ENCODE measurements at regions not wholly inside any gene's neighbourhood (a gene's known extent, or its start where the extent isn't known, plus 50 kb on each side); places are given as distances from the start of the nearest gene placed in this dataset.
"Not testable (repeated sequence)": the region's sequence is repeated elsewhere in the genome, so short reads cannot be mapped to it uniquely, and the experiment has no call there.

- intact Hi-C loops (cut with DNase I) = no loop called here
- ATAC-seq = no peak
- no peak for DNase-seq
Observed at GRCh38 chrX:116881961-116882360, 419.2 kb upstream of the CT83 start.

- ATAC-seq (peak in 1 of 2 donors; percentile 43), DNase-seq (no peak)
- intact Hi-C loops (cut with DNase I) = no loop called here
Observed at GRCh38 chrX:116873671-116874070, 410.9 kb upstream of the CT83 start.

DNA sequence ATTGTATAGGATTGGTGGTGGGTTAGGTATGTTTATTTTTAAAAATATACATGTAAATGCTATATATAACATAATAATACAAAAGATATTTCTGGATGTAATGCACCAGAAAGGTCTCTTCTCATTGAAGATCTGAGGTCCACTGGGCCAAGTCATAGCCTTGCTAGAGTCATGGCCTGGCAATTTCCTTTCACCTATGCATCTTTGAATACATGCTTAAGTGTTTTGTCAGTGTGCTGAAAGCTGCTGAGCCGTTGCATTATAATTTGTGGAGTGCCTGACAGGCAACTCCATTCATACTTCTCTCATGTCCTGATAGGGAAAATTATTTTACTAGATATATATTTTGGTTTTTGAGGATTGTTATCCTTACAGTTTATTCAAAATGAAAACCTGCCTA lies 410.2 kb upstream of the CT83 start:
- intact Hi-C loops (cut with DNase I) = no loop called here
- ATAC-seq (no peak), DNase-seq (no peak)

DNA sequence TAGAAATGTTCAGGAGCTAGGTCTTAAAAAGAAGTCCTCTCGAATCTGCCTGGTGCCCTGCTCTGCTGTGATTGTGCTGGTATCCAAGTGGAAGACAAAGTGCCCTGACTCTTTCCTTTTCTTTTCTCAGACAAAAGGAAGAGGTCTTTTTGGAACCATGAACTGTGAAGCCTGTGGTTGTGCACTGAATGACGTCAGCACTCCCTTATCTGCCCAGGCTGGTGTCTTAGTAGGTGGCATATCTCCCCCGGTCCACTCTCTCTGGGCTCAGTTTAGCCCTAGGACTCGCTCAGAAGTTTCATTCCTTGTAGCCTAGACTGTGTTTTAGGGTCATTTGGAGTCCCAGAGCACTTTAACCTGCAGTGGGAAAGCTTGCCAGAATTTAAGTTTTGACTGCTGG lies 400.3 kb upstream of the CT83 start:
- ATAC-seq = no peak
- intact Hi-C loops (cut with DNase I) = no loop called here

GRCh38 chrX:116862340-116862739 lies 399.6 kb upstream of the CT83 start:
- no peak for ATAC-seq
- no peak for DNase-seq
- intact Hi-C loops (cut with DNase I) = no loop called here

More for the DNA sequence above, 400.3 kb upstream of the CT83 start:
- DNase-seq = no peak

- intact Hi-C loops (cut with DNase I) = no loop called here
- DNase-seq = no peak
Observed at GRCh38 chrX:116841290-116841689, 378.5 kb upstream of the CT83 start.

DNA sequence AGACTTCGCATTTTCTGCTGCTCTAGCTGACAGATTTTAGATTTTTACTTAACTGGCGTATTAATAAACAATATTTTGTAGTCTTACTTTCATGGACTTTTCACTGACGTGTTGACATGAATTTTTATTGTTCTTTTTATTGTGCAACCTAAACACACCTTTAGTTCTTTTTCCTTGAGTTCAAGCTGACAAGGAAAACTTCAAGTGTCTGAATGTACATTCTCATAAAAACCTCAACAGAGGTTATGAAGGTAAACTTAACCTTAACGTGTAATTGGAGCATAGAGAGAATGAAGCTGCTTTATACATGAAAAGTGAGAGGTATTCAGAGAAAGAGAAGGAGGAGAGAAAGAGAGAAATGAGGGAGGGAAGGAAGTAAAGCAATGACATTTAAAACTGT lies 364.3 kb upstream of the CT83 start:
- DNase-seq (no peak), ATAC-seq (no peak)
- intact Hi-C loops (cut with DNase I) = no loop called here

More at GRCh38 chrX:116841290-116841689, 378.5 kb upstream of the CT83 start:
- no peak for ATAC-seq

- DNase-seq = no peak
- intact Hi-C loops (cut with DNase I) = no loop called here
- no peak for ATAC-seq
Observed at GRCh38 chrX:116824785-116825184, 362.0 kb upstream of the CT83 start.

- intact Hi-C loops (cut with DNase I) = no loop called here
- no peak for ATAC-seq
- no peak for DNase-seq
Observed at GRCh38 chrX:116823677-116824076, 360.9 kb upstream of the CT83 start.

GRCh38 chrX:116806288-116806802 lies 343.6 kb upstream of the CT83 start:
- DNase-seq = no peak
- no peak for ATAC-seq
- intact Hi-C loops (cut with DNase I) = no loop called here

DNA sequence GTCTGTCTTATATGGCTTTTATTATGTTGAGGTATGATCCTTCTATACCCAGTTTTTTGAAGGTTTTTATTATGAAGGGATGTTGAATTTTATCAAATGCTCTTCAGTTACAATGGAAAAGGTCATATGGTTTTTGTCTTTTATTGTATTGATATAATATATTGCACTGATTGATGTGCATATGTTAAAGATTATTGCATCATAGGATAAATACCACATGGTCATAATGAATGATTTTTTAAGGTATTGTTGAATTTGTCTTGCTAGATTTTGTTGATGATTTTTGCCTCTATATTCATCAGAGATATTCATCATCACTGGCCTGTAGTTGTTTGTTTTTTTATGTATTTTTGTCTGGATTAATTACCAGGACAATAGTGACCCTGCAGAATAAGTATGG lies 339.2 kb upstream of the CT83 start:
- ATAC-seq = no peak
- intact Hi-C loops (cut with DNase I) = no loop called here
- DNase-seq = no peak

GRCh38 chrX:116781926-116782325 lies 319.1 kb upstream of the CT83 start:
- DNase-seq = no peak
- no peak for ATAC-seq
- intact Hi-C loops (cut with DNase I) = no loop called here

- no peak for ATAC-seq
- no peak for DNase-seq
- intact Hi-C loops (cut with DNase I) = no loop called here
Observed at GRCh38 chrX:116757491-116757890, 294.7 kb upstream of the CT83 start.

DNA sequence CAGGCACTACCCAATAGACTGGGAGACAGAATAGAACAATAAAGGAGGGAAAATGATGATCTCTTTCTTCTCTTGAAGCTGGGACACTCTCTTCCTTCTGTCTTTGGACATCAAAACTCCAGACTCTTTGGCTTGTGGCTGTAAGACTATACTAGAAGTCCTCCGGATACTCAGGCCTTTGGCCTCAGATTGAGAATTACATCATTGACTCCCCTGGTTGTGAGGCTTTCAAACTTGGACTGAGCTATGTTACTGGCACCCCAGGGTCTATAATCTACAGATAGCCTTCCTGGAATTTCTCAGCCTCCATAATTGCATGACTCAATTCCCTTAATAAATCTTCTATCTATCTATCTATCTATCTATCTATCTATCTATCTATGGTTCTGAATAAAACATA lies 294.2 kb upstream of the CT83 start:
- ATAC-seq (no peak), DNase-seq (no peak)
- intact Hi-C loops (cut with DNase I) = no loop called here

- intact Hi-C loops (cut with DNase I) = no loop called here
- no peak for DNase-seq
- ATAC-seq = no peak
Observed at GRCh38 chrX:116749943-116750342, 287.2 kb upstream of the CT83 start.

DNA sequence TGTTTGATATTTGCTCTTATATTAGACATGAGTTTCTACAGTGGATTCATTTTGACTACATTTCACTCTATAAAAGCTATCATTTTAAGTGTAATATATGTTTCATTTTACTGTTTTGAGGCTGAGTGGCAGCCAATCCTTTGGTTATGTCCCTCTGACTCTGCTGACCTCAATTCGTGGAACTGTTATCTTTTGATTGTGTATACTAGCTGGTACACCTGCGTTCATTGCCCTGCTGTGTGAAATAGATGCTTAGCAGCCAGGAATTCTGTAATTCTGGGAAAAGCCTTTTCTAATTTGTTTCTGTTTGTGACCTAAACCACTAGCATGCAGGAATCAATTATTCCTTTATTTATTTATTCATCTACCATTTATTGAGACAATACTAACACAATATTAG lies 269.4 kb upstream of the CT83 start:
- intact Hi-C loops (cut with DNase I) = no loop called here
- DNase-seq = no peak
- ATAC-seq = no peak

DNA sequence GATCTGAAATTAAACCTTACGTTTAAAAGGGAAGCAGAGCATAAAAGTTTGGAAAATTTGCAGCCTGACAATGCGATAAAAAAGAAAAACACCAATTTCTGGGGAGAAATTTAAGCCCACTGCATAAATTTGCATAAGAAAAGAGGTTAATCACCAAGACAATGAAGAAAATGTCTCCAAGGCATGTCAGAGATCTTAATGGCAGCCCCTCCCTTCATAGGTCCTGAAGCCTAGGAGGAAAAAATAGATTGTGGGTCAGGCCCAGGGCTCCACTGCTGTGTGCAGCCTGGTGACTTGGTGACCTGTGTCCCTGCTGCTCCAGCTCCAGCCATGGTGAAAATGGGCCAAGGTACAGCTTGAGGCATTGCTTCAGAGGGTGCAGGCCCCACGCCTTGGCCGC lies 264.0 kb upstream of the CT83 start:
- intact Hi-C loops (cut with DNase I) = no loop called here

GRCh38 chrX:116694046-116694445 lies 231.3 kb upstream of the CT83 start:
- intact Hi-C loops (cut with DNase I) = no loop called here
- no peak for ATAC-seq
- DNase-seq = no peak

More for the DNA sequence above, 264.0 kb upstream of the CT83 start:
- DNase-seq = no peak
- no peak for ATAC-seq

DNA sequence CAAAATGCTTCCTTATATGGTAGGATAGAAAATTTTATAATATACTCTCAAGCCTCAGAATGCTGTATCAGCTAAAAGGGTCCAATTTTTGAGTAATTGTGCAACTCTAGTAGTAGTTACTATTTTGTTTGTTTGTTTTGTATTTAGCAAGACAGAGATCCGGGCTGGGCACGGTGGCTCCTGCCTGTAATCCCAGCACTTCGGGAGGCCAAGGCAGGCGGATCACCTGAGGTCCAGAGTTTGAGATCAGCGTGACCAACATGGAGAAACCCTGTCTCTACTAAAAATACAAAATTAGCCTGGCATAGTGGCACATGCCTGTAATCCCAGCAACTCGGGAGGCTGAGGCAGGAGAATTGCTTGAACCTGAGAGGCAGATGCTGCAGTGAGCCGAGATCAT lies 216.8 kb upstream of the CT83 start:
- DNase-seq; intact Hi-C loops (cut with DNase I); ATAC-seq: not testable (repeated sequence)

DNA sequence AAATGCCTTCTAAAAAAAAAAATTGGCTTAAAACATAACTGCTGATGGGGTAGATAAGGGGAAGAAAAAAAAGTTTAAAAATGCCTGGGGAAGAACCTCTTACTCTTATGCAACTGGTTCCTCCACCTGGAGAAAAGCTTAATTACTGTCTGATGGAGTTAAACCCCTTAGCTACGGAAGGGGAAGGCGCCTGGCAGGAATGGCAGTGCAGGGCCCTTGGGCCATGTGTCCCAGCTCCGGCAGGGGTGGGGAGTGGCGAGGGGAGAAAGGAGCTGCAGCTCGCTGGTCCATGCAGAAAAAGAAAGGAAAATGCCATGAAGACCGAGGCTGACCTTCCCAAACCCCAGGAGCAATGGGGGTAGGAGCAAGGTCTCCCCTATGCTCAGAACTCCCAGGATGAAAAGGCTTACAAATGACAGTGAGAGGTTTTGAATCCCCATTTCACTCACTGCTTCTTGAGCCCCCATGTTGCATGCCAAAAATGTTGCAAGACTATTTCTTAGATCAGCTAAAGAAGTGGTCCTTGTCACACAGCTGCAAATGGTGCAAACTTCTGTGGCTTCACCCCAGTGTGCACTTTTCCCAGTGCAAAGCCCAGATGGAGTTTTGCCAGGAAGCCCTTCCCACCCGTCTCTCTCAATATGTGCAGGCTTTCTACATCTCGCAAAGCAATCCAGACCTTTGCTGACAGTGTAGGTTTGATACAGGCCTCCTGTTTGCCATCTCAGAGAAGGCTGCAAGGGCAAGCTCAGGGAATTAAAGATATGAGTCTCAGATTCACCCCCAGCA lies 204.8 kb upstream of the CT83 start:
- intact Hi-C loops (cut with DNase I) = no loop called here
- ATAC-seq (no peak), DNase-seq (no peak)

DNA sequence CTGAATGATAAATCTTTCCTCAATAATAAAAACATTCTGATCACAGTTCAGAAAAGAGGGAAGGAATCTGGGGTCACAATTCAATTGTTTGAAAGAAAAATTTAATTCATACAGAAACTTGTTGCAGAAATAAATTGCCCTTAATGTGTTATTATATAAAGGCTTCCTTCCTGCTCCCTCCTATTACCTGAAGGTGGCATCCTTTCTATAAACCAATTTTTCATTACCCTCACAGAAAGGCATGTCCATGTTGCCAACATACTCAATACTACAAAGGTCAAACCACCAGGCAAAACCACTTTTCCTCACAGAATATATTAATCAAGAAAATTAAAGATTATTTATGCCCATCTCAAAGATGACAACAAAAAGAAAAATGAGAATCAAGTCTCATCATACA lies 194.3 kb upstream of the CT83 start:
- intact Hi-C loops (cut with DNase I) = no loop called here
- ATAC-seq (no peak), DNase-seq (no peak)
